Activated CD8-positive, alpha-beta T cell treated with anti-CD3 and anti-CD28 coated beads for 36 hours (primary cell): ENCODE measurements at regions not wholly inside any gene's neighbourhood (a gene's known extent, or its start where the extent isn't known, plus 50 kb on each side); places are given as distances from the start of the nearest gene placed in this dataset.

Source experiments
- ATAC-seq: fragments of 200-7000 bp; cut with Tn5 transposase; one replicate; pipeline ENCODE4 v1.10.0; 2021; ENCODE audit warnings: mild to moderate bottlenecking, moderate library complexity
- CTCF ChIA-PET: fragments of 350-600 bp; sonication (Branson Sonifier 250); formaldehyde crosslinking; loops from one replicate; lab custom pipeline; 2021; ENCODE audit warnings: antibody characterized with exemption; lab: Charles Lee
- POLR2A ChIA-PET: fragments of 350-600 bp; sonication (Branson Sonifier 250); formaldehyde crosslinking; loops from one replicate; lab custom pipeline; 2021; ENCODE audit warnings: antibody characterized with exemption; lab: Charles Lee
- DNase-seq: peaks from one replicate; pipeline ENCODE4 v3.0.0-alpha.2; 2020
- H3K27ac Mint-ChIP-seq: one replicate; pipeline ENCODE4 v1.8.0; 2021; ENCODE audit warnings: mild to moderate bottlenecking, mixed read lengths
- H3K27me3 Mint-ChIP-seq: one replicate; pipeline ENCODE4 v1.8.0; 2021; ENCODE audit warnings: mixed read lengths
- H3K36me3 Mint-ChIP-seq: one replicate; pipeline ENCODE4 v1.8.0; 2021; ENCODE audit warnings: low read depth, mixed read lengths
- H3K4me1 Mint-ChIP-seq: one replicate; pipeline ENCODE4 v1.8.0; 2021; ENCODE audit warnings: low read depth, mixed read lengths
- H3K4me3 Mint-ChIP-seq: one replicate; pipeline ENCODE4 v1.8.0; 2021; ENCODE audit warnings: mild to moderate bottlenecking, moderate library complexity, mixed read lengths
- H3K9me3 Mint-ChIP-seq: one replicate; pipeline ENCODE4 v1.8.0; 2021; ENCODE audit warnings: mixed read lengths
- intact Hi-C: fragments of 100-400 bp; cut with micrococcal nuclease; formaldehyde crosslinking; loops from one replicate; pipeline ENCODE4 v1.10.0; 2022
- TF ChIP-seq, protein P1 (sequence below): fragments of 200-600 bp; IDR thresholded peaks from one replicate; pipeline ENCODE4 v1.8.0; 2022; ENCODE audit warnings: antibody characterized with exemption, mild to moderate bottlenecking

DNA sequence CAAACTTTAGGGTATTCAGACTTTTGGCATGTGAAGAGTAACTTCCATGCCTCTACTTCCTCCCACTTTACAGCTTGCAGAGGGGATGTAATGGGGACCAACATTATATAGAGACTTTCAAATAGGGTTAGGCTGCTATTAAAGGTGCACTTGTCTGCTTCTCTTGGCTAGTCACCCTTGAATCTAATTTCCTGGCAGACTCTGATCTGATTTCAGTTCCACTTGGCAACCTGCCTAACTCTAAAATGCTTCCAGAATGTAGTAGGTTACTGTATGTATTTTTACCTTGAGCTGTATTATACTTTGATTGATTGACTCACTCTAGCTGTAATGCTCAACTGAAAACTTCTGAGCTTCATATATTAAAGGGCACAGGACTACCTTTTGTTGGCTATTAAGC is 693.4 kb downstream of the KCTD16 start:
- Mint-ChIP-seq H3K27me3 (no peaks in the 10 kb centered on the region), H3K4me1 (no peaks in the 10 kb centered on the region), H3K36me3 (no peaks in the 10 kb centered on the region), H3K9me3 (no peaks in the 10 kb centered on the region), H3K27ac (no peak overlapping the region), H3K4me3 (no peak overlapping the region)
- ChIA-PET POLR2A (no interaction called here), CTCF (no interaction called here)
- no peak for DNase-seq
- ATAC-seq: no peak
- intact Hi-C loops: no loop called here
- TF ChIP-seq, protein P1, sequence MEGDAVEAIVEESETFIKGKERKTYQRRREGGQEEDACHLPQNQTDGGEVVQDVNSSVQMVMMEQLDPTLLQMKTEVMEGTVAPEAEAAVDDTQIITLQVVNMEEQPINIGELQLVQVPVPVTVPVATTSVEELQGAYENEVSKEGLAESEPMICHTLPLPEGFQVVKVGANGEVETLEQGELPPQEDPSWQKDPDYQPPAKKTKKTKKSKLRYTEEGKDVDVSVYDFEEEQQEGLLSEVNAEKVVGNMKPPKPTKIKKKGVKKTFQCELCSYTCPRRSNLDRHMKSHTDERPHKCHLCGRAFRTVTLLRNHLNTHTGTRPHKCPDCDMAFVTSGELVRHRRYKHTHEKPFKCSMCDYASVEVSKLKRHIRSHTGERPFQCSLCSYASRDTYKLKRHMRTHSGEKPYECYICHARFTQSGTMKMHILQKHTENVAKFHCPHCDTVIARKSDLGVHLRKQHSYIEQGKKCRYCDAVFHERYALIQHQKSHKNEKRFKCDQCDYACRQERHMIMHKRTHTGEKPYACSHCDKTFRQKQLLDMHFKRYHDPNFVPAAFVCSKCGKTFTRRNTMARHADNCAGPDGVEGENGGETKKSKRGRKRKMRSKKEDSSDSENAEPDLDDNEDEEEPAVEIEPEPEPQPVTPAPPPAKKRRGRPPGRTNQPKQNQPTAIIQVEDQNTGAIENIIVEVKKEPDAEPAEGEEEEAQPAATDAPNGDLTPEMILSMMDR: no peak

- H3K4me3 Mint-ChIP-seq: no peak overlapping the region
- CTCF ChIA-PET: no interaction called here
- H3K27me3 Mint-ChIP-seq: no peaks in the 10 kb centered on the region
- intact Hi-C loops: no loop called here
- no peaks in the 10 kb centered on the region for H3K4me1 Mint-ChIP-seq
- no peaks in the 10 kb centered on the region for H3K36me3 Mint-ChIP-seq
- POLR2A ChIA-PET: no interaction called here
- H3K9me3 Mint-ChIP-seq: peaks cover 2% of the 10 kb centered on the region
- ATAC-seq: no peak
- H3K27ac Mint-ChIP-seq: no peak overlapping the region
- TF ChIP-seq, protein P1: no peak
- DNase-seq: no peak
Measured at GRCh38 chr5:144857454-144857853, 686.8 kb downstream of the KCTD16 start.

GRCh38 chr5:144844086-144844485 is 673.4 kb downstream of the KCTD16 start:
- H3K27ac Mint-ChIP-seq: no peak overlapping the region
- H3K9me3 Mint-ChIP-seq: peaks cover 26% of the 10 kb centered on the region
- ATAC-seq (no peak), DNase-seq (no peak)
- H3K4me1 Mint-ChIP-seq: no peaks in the 10 kb centered on the region
- H3K4me3 Mint-ChIP-seq: no peak overlapping the region
- intact Hi-C loops: no loop called here
- no peaks in the 10 kb centered on the region for H3K36me3 Mint-ChIP-seq
- TF ChIP-seq, protein P1: no peak
- CTCF ChIA-PET: no interaction called here
- POLR2A ChIA-PET: no interaction called here
- H3K27me3 Mint-ChIP-seq: no peaks in the 10 kb centered on the region

DNA sequence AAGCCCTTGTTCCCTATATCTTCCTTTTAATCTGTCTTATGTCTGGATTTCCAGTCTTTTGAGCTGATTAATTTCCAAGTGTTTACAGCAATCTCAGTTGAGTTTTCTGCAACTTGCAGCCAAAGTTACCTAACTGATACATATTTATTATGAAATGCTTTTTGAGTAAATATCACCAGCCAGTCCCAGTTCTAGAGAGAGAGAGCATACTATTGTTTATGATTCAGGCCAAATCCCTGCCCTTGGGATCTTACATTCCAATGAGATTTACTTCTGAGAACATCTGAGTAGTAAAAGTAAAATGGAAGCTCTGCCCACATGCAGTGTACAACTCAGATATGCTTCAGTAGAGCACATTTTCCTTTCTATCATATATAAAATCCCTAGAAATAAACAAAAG is 661.7 kb downstream of the KCTD16 start:
- no peaks in the 10 kb centered on the region for H3K27me3 Mint-ChIP-seq
- H3K4me1 Mint-ChIP-seq: no peaks in the 10 kb centered on the region
- no peaks in the 10 kb centered on the region for H3K36me3 Mint-ChIP-seq
- TF ChIP-seq, protein P1: no peak
- no peak for ATAC-seq
- CTCF ChIA-PET: no interaction called here
- intact Hi-C loops: no loop called here
- DNase-seq: no peak
- POLR2A ChIA-PET: no interaction called here
- no peak overlapping the region for H3K27ac Mint-ChIP-seq
- H3K9me3 Mint-ChIP-seq: no peaks in the 10 kb centered on the region
- no peak overlapping the region for H3K4me3 Mint-ChIP-seq

DNA sequence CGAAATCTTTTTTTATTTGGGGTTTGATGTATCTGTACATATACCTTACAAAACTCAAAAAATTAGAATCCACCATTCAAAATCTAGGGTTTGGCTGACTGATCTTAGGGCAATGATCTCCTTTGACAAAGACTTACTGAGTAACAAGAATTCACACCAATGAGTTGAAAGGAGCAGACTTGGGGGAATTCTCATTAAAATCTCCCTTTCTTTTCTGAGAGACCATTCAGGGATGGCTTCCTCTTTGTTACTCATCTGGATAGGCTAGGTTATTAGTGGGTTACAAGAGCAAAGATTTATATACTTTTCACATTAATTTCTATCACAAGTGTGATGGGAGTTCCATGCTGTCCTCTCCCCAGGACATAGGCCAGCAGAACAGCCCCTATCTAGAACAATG is 661.0 kb downstream of the KCTD16 start:
- no peaks in the 10 kb centered on the region for H3K9me3 Mint-ChIP-seq
- H3K27ac Mint-ChIP-seq: no peak overlapping the region
- ChIA-PET POLR2A (no interaction called here), CTCF (no interaction called here)
- no peaks in the 10 kb centered on the region for H3K27me3 Mint-ChIP-seq
- ATAC-seq (no peak), DNase-seq (no peak)
- TF ChIP-seq, protein P1: no peak
- H3K4me3 Mint-ChIP-seq: no peak overlapping the region
- intact Hi-C loops: no loop called here
- H3K4me1 Mint-ChIP-seq: no peaks in the 10 kb centered on the region
- H3K36me3 Mint-ChIP-seq: no peaks in the 10 kb centered on the region
